Endothelial cell of umbilical vein (primary cell): ENCODE measurements at regions not wholly inside any gene's neighbourhood (a gene's known extent, or its start where the extent isn't known, plus 50 kb on each side); places are given as distances from the start of the nearest gene placed in this dataset.

Experiments
- CTCF ChIP-seq, 2 donors: IDR thresholded peaks; 1 replicate in 1 of 2; 2 replicates in 1 of 2; pipeline ENCODE4 v1.5.1; 2011; ENCODE audit warnings: low read length in 2 of 2, mild to moderate bottlenecking in 2 of 2, moderate library complexity in 2 of 2, control low read depth in 1 of 2, inconsistent platforms in 1 of 2, low read depth in 1 of 2; ENCODE audit not compliant: insufficient read depth in 1 of 2; ENCODE audit errors: extremely low read depth in 1 of 2
- POLR2A ChIP-seq: IDR thresholded peaks from 2 replicates; pipeline ENCODE4 v1.6.1; 2012; ENCODE audit warnings: low read depth, mild to moderate bottlenecking, control low read depth, low read length

GRCh38 chr6:48417927-48418326 lies 306.9 kb upstream of the PTCHD4 start:
- TF ChIP-seq CTCF (IDR thresholded peaks at IDR 0.05; ENCODE audit: extremely low read depth in 1 of 2, insufficient read depth in 1 of 2, low read depth in 1 of 2, low read length in 2 of 2): no peak
- no peak for TF ChIP-seq POLR2A
